SU-DHL-6 (cell line): ENCODE measurements at regions not wholly inside any gene's neighbourhood (a gene's known extent, or its start where the extent isn't known, plus 50 kb on each side); places are given as distances from the start of the nearest gene placed in this dataset.

Experiments
- H2AFZ ChIP-seq: fragments of 200-600 bp; sonication (generic); 2 replicates; pipeline ENCODE4 v1.6.1; 2014; ENCODE audit warnings: low read depth, mild to moderate bottlenecking, moderate library complexity, mixed read lengths, antibody characterized with exemption, low read length; ENCODE audit not compliant: severe bottlenecking
- H3F3A ChIP-seq: fragments of 200-600 bp; shearing (Covaris generic); 2 replicates; pipeline ENCODE4 v1.6.0; 2016; ENCODE audit warnings: antibody characterized with exemption, mild to moderate bottlenecking; ENCODE audit not compliant: insufficient read depth
- H3K27ac ChIP-seq: fragments of 200-600 bp; sonication (generic); 2 replicates; pipeline ENCODE4 v1.5.1; 2016; ENCODE audit warnings: low read depth, mild to moderate bottlenecking, low read length, moderate library complexity, mixed read lengths
- H3K27me3 ChIP-seq: fragments of 200-600 bp; sonication (generic), shearing (Covaris generic); 2 replicates; pipeline ENCODE4 v1.6.0; 2014; ENCODE audit warnings: mild to moderate bottlenecking, low read length
- H3K36me3 ChIP-seq: fragments of 200-600 bp; sonication (generic); 2 replicates; pipeline ENCODE4 v1.6.1; 2014; ENCODE audit warnings: mild to moderate bottlenecking, low read length, mixed read lengths
- H3K4me2 ChIP-seq: fragments of 300-600, 200-600 bp; shearing (Covaris generic), sonication (generic); 2 replicates; pipeline ENCODE4 v1.6.0; 2014; ENCODE audit warnings: low read length, low read depth, mild to moderate bottlenecking; ENCODE audit not compliant: poor library complexity, severe bottlenecking
- H3K4me3 ChIP-seq: fragments of 200-600 bp; sonication (generic); 2 replicates; pipeline ENCODE4 v1.5.1; 2014; ENCODE audit warnings: antibody characterized with exemption, low read length, mild to moderate bottlenecking, mixed read lengths; ENCODE audit not compliant: insufficient read depth, poor library complexity, severe bottlenecking
- H3K79me2 ChIP-seq: fragments of 200-600 bp; sonication (generic); 2 replicates; pipeline ENCODE4 v1.6.1; 2014; ENCODE audit warnings: mild to moderate bottlenecking, low read length, moderate library complexity; ENCODE audit not compliant: insufficient read depth
- H3K9ac ChIP-seq: fragments of 200-600 bp; sonication (generic); 2 replicates; pipeline ENCODE4 v1.7.0; 2014; ENCODE audit warnings: mild to moderate bottlenecking, low read length
- H3K9me2 ChIP-seq: fragments of 200-600 bp; sonication (generic); replicated peaks from 2 replicates; pipeline ENCODE4 v1.6.1; 2014; ENCODE audit warnings: low read length; ENCODE audit not compliant: insufficient read depth
- H3K9me3 ChIP-seq: fragments of 200-600 bp; sonication (generic); 2 replicates; pipeline ENCODE4 v1.6.1; 2014; ENCODE audit warnings: low read length, mixed read lengths; ENCODE audit not compliant: insufficient read depth
- H4K20me1 ChIP-seq: fragments of 200-600 bp; sonication (generic); 2 replicates; pipeline ENCODE4 v1.6.1; 2014; ENCODE audit warnings: low read depth, mild to moderate bottlenecking, antibody characterized with exemption, low read length, moderate library complexity, mixed read lengths
- CTCF ChIP-seq: fragments of 200-600 bp; sonication (generic); IDR thresholded peaks from one replicate; pipeline ENCODE4 v1.5.1; 2017; ENCODE audit warnings: antibody characterized with exemption, mild to moderate bottlenecking, low read length, moderate library complexity; ENCODE audit not compliant: insufficient read depth, poor library complexity, severe bottlenecking
- EZH2phosphoT487 ChIP-seq: fragments of 200-600 bp; sonication (generic), shearing (Covaris generic); conservative IDR thresholded peaks from 2 replicates; pipeline ENCODE4 v1.6.1; 2018; ENCODE audit warnings: mild to moderate bottlenecking, antibody characterized with exemption, low read length, moderate library complexity, mixed read lengths

GRCh38 chrX:82230013-82230412, 1028.1 kb downstream of the SH3BGRL start:
- Histone ChIP-seq H3K4me3 (no peak overlapping the region), H3K27me3 (no peaks in the 10 kb centered on the region), H2AFZ (no peak overlapping the region), H3K79me2 (no peaks in the 10 kb centered on the region), H3K4me2 (no peak overlapping the region), H4K20me1 (no peaks in the 10 kb centered on the region), H3K9me3 (no peaks in the 10 kb centered on the region), H3K9ac (no peak overlapping the region), H3F3A (no peaks in the 10 kb centered on the region), H3K27ac (no peak overlapping the region), H3K9me2 (no peaks in the 10 kb centered on the region), H3K36me3 (no peaks in the 10 kb centered on the region)
- no peak for TF ChIP-seq CTCF
- no peak for TF ChIP-seq EZH2phosphoT487

- Histone ChIP-seq H3K27me3 (no peaks in the 10 kb centered on the region), H3K9me2 (no peaks in the 10 kb centered on the region), H3K4me2 (no peak overlapping the region), H3F3A (no peaks in the 10 kb centered on the region), H3K36me3 (no peaks in the 10 kb centered on the region), H3K9me3 (no peaks in the 10 kb centered on the region), H2AFZ (no peak overlapping the region), H3K4me3 (no peak overlapping the region), H3K27ac (no peak overlapping the region), H4K20me1 (no peaks in the 10 kb centered on the region), H3K9ac (no peak overlapping the region), H3K79me2 (no peaks in the 10 kb centered on the region)
- TF ChIP-seq CTCF: no peak
- no peak for TF ChIP-seq EZH2phosphoT487
Measured at GRCh38 chrX:82232679-82233078, 1030.8 kb downstream of the SH3BGRL start.

GRCh38 chrX:82237328-82237727, 1035.4 kb downstream of the SH3BGRL start:
- H3F3A ChIP-seq: no peaks in the 10 kb centered on the region
- TF ChIP-seq CTCF: no peak
- TF ChIP-seq EZH2phosphoT487: no peak
- no peak overlapping the region for H3K4me3 ChIP-seq
- no peak overlapping the region for H3K27ac ChIP-seq
- H3K27me3 ChIP-seq: no peaks in the 10 kb centered on the region
- no peak overlapping the region for H3K9ac ChIP-seq
- no peaks in the 10 kb centered on the region for H3K9me3 ChIP-seq
- no peak overlapping the region for H2AFZ ChIP-seq
- no peaks in the 10 kb centered on the region for H4K20me1 ChIP-seq
- H3K36me3 ChIP-seq: no peaks in the 10 kb centered on the region
- H3K4me2 ChIP-seq: no peak overlapping the region
- no peaks in the 10 kb centered on the region for H3K79me2 ChIP-seq
- no peaks in the 10 kb centered on the region for H3K9me2 ChIP-seq
